ENCODE measurements at regions not wholly inside any gene's neighbourhood (a gene's known extent, or its start where the extent isn't known, plus 50 kb on each side); places are given as distances from the start of the nearest gene placed in this dataset.

DNA sequence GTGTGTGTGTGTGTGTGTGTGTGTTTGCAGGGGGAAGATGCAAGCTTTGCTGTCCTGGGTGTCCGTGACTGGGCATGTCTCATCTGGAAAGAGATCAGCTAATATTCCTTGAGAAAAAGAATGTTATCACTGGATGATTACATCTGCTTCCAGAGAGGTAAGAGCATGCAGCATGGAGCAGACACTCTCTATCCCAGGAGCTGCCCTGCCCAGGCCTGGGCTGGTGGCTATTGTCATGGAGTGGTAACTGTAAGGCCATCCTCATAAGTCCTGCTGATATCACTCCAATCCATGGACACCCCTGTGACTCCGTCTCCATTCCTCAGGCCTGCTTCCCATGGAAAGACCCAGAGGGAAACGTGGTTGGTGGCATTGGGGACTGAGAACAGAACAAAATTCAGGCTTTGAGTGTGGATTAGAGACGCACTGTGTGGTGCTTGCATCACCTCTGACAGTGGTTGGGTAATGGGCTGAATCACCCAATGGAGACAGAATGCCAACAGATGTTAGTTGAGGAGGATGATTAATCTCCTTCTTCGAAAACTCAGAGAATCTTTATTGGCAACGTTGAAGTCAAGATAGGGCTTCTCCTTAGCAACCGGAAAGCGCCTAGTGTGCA is 52.0 kb upstream of the KCNIP1 start:
- intact Hi-C loops (cut with DNase I), result no loop called here
- Histone ChIP-seq H3K27me3 (no peaks in the 10 kb centered on the region), H3K4me1 (no peaks in the 10 kb centered on the region), H3K9me3 (no peaks in the 10 kb centered on the region), H3K36me3 (no peaks in the 10 kb centered on the region), H3K4me3 (no peak overlapping the region), H3K27ac (no peak overlapping the region)
- TF ChIP-seq, protein P1, sequence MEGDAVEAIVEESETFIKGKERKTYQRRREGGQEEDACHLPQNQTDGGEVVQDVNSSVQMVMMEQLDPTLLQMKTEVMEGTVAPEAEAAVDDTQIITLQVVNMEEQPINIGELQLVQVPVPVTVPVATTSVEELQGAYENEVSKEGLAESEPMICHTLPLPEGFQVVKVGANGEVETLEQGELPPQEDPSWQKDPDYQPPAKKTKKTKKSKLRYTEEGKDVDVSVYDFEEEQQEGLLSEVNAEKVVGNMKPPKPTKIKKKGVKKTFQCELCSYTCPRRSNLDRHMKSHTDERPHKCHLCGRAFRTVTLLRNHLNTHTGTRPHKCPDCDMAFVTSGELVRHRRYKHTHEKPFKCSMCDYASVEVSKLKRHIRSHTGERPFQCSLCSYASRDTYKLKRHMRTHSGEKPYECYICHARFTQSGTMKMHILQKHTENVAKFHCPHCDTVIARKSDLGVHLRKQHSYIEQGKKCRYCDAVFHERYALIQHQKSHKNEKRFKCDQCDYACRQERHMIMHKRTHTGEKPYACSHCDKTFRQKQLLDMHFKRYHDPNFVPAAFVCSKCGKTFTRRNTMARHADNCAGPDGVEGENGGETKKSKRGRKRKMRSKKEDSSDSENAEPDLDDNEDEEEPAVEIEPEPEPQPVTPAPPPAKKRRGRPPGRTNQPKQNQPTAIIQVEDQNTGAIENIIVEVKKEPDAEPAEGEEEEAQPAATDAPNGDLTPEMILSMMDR (IDR thresholded peaks at IDR 0.05), result no peak
- DNase-seq (ENCODE audit: low spot score in 2 of 2), result no peak

DNA sequence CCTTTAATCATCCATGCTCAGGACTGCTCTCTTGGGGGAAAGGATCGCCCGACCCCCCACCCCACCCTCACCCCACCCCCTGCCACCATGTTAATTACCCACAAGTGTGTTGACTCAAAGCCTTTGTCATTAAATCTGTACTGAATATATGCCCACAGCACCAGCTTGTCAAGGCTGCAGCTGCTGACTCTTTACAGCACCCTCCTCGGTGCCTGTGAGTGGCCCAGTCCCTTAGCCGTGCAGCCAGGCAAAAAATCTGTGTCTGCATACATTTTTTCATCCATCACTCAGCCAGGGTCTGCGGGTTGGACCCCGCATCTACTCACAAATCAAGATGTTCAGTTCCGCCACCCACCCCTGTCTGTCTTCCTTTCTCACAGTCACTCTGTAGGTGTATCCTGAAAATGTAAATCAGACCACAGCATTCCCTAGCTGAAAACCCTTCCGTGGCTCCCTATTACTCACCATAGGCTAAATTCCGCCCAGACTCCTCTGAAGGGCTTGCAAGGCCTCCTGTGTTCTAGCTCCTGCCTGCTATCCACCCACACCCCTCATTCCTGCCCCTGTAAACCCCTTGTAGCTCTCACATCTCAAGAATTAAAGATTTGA is 53.7 kb upstream of the KCNIP1 start:
- H3K36me3 ChIP-seq, result no peaks in the 10 kb centered on the region
- intact Hi-C loops (cut with DNase I), result no loop called here
- H3K27me3 ChIP-seq, result no peaks in the 10 kb centered on the region
- no peaks in the 10 kb centered on the region for H3K9me3 ChIP-seq
- H3K4me1 ChIP-seq, result no peaks in the 10 kb centered on the region
- H3K27ac ChIP-seq, result no peak overlapping the region
- no peak for DNase-seq (ENCODE audit: low spot score in 2 of 2)
- TF ChIP-seq, protein P1 (IDR thresholded peaks at IDR 0.05), result no peak
- no peak overlapping the region for H3K4me3 ChIP-seq

DNA sequence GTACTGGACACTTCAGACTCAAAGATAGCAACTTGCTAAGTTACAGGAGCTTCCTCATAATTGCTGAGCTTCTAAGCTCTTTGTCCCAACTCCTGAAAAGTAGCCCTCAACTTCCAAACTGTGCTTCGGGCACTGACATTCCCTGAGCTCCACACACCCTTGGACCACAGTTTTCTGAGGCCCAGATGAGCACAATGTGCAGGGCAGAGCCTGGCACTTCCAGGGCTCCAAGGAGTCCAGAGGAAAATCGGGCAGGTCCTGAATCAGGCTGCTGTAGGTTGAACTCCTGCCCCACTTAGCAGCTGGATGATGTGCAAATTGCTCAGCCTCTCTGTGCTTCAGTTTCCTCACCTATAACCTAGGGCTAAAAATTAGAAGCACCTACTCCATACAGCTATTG is 54.6 kb upstream of the KCNIP1 start:
- intact Hi-C loops (cut with DNase I), result no loop called here
- no peaks in the 10 kb centered on the region for H3K36me3 ChIP-seq
- H3K4me1 ChIP-seq, result no peaks in the 10 kb centered on the region
- TF ChIP-seq, protein P1 (IDR thresholded peaks at IDR 0.05), result no peak
- H3K9me3 ChIP-seq, result no peaks in the 10 kb centered on the region
- no peak for DNase-seq (ENCODE audit: low spot score in 2 of 2)
- no peak overlapping the region for H3K4me3 ChIP-seq
- no peaks in the 10 kb centered on the region for H3K27me3 ChIP-seq
- H3K27ac ChIP-seq, result no peak overlapping the region

DNA sequence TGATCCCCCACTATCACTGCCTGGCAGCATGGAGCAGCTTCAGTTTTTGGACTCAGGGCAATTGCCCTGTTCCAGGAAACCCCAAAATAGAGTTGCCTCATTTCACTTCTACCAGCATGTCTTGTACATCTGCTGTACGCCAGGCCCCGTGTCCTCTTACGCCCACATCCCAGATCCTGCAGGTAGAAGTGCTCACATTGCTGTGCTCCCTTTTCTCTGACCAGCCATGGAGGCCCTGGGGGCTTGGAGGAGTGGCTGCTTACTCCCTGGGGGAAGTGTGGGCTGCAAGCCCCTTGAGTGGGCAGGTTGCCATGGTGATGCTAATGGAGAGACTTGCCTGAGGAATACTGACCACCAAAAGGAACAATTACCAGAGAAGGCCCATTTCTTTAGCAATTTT is 55.6 kb upstream of the KCNIP1 start:
- no peak for DNase-seq (ENCODE audit: low spot score in 2 of 2)
- H3K36me3 ChIP-seq, result no peaks in the 10 kb centered on the region

DNA sequence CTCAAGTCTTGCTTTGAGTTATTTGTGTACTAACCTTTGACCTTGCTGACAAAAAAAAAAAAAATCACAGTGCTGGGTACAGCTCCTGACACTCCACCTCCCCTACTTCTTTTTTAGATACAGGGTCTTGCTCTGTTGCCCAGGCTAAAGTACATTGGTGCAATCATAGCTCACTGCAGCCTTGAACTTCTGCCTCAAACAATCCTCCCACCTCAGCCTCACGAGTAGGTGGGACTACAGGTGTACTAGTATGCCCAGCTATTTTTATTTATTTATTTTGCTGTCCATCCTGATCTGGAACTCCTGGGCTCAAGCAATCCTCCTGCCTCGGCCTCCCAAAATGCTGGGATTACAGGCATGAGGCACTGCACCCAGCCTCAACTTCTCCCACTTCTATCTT is 57.2 kb upstream of the KCNMB1 start:
- Histone ChIP-seq H3K4me3 (no peak overlapping the region), H3K9me3 (no peaks in the 10 kb centered on the region), H3K27ac (no peak overlapping the region), H3K36me3 (no peaks in the 10 kb centered on the region), H3K4me1 (no peaks in the 10 kb centered on the region), H3K27me3 (no peaks in the 10 kb centered on the region)
- intact Hi-C loops (cut with DNase I), result no loop called here
- TF ChIP-seq, protein P1 (IDR thresholded peaks at IDR 0.05), result no peak
- DNase-seq (ENCODE audit: low spot score in 2 of 2), result no peak

More for the DNA sequence above, 55.6 kb upstream of the KCNIP1 start:
- no peaks in the 10 kb centered on the region for H3K4me1 ChIP-seq
- no peak overlapping the region for H3K27ac ChIP-seq
- TF ChIP-seq, protein P1 (IDR thresholded peaks at IDR 0.05), result no peak
- no peaks in the 10 kb centered on the region for H3K9me3 ChIP-seq
- no peaks in the 10 kb centered on the region for H3K27me3 ChIP-seq
- intact Hi-C loops (cut with DNase I), result no loop called here
- H3K4me3 ChIP-seq, result no peak overlapping the region

All from ascending aorta (tissue), 2 donors.